Trophoblast cell (in vitro differentiated cells and primary cell): ENCODE measurements at regions not wholly inside any gene's neighbourhood (a gene's known extent, or its start where the extent isn't known, plus 50 kb on each side); places are given as distances from the start of the nearest gene placed in this dataset.

Source experiments
- DNase-seq, 2 donors: peaks; one replicate each; pipeline ENCODE4 v3.0.0-alpha.2; 2016
- H2AFZ ChIP-seq: 2 replicates; pipeline ENCODE4 v1.6.1; 2013; ENCODE audit warnings: low read length, moderate library complexity, mild to moderate bottlenecking; ENCODE audit not compliant: insufficient read depth, poor library complexity
- H2AK5ac ChIP-seq: 2 replicates; pipeline ENCODE4 v1.6.1; 2013; ENCODE audit warnings: mild to moderate bottlenecking, low read length
- H2BK120ac ChIP-seq: 2 replicates; pipeline ENCODE4 v1.6.1; 2013; ENCODE audit warnings: low read length, mild to moderate bottlenecking, moderate library complexity; ENCODE audit not compliant: insufficient read depth, poor library complexity
- H2BK12ac ChIP-seq: 2 replicates; pipeline ENCODE4 v1.6.1; 2013; ENCODE audit warnings: mild to moderate bottlenecking, low read length, moderate library complexity
- H2BK5ac ChIP-seq: 2 replicates; pipeline ENCODE4 v1.6.1; 2013; ENCODE audit warnings: low read length, low read depth, moderate library complexity, mild to moderate bottlenecking; ENCODE audit not compliant: poor library complexity
- H3K14ac ChIP-seq: 2 replicates; pipeline ENCODE4 v1.6.1; 2013; ENCODE audit warnings: mild to moderate bottlenecking, low read length
- H3K18ac ChIP-seq: 2 replicates; pipeline ENCODE4 v1.6.1; 2013; ENCODE audit warnings: mild to moderate bottlenecking, low read length
- H3K23ac ChIP-seq: 2 replicates; pipeline ENCODE4 v1.6.1; 2013; ENCODE audit warnings: low read length
- H3K27ac ChIP-seq: 2 replicates; pipeline ENCODE4 v1.5.1; 2013; ENCODE audit warnings: low read depth, mild to moderate bottlenecking, inconsistent platforms, low read length, moderate library complexity
- H3K27me3 ChIP-seq: 2 replicates; pipeline ENCODE4 v1.6.1; 2013; ENCODE audit warnings: inconsistent platforms, mild to moderate bottlenecking, low read length, moderate library complexity; ENCODE audit not compliant: insufficient read depth
- H3K36me3 ChIP-seq, 2 experiments: 1 replicate in 1 of 2; 2 replicates in 1 of 2; pipeline ENCODE4 v1.6.1; 2013; ENCODE audit warnings: low read length in 2 of 2, mild to moderate bottlenecking in 2 of 2, moderate library complexity in 1 of 2; ENCODE audit not compliant: insufficient read depth in 2 of 2, control insufficient read depth in 1 of 2
- H3K4ac ChIP-seq: 2 replicates; pipeline ENCODE4 v1.6.1; 2013; ENCODE audit warnings: low read depth, mild to moderate bottlenecking, low read length, moderate library complexity
- H3K4me1 ChIP-seq, 2 experiments: 1 replicate in 1 of 2; 2 replicates in 1 of 2; pipeline ENCODE4 v1.6.1; 2013; ENCODE audit warnings: low read length in 2 of 2, mild to moderate bottlenecking in 2 of 2, moderate library complexity in 1 of 2; ENCODE audit not compliant: insufficient read depth in 2 of 2, control insufficient read depth in 1 of 2
- H3K4me2 ChIP-seq: 2 replicates; pipeline ENCODE4 v1.6.1; 2013; ENCODE audit warnings: inconsistent platforms, mild to moderate bottlenecking, low read length, moderate library complexity
- H3K4me3 ChIP-seq: 2 replicates; pipeline ENCODE4 v1.5.1; 2013; ENCODE audit warnings: mild to moderate bottlenecking, low read depth, low read length, inconsistent platforms
- H3K79me1 ChIP-seq: one replicate; pipeline ENCODE4 v1.6.1; 2013; ENCODE audit warnings: low read length
- H3K79me2 ChIP-seq: 2 replicates; pipeline ENCODE4 v1.6.1; 2013; ENCODE audit warnings: low read length, mild to moderate bottlenecking; ENCODE audit not compliant: control insufficient read depth, insufficient read depth, poor library complexity
- H3K9ac ChIP-seq: 2 replicates; pipeline ENCODE4 v1.6.1; 2013; ENCODE audit warnings: mild to moderate bottlenecking, low read length
- H3K9me3 ChIP-seq: 2 replicates; pipeline ENCODE4 v1.6.1; 2013; ENCODE audit warnings: low read depth, mild to moderate bottlenecking, control low read depth, inconsistent platforms, low read length; ENCODE audit not compliant: insufficient read depth
- H4K12ac ChIP-seq: 2 replicates; pipeline ENCODE4 v1.6.1; 2013; ENCODE audit warnings: low read depth, mild to moderate bottlenecking, low read length, moderate library complexity
- H4K8ac ChIP-seq: 2 replicates; pipeline ENCODE4 v1.6.1; 2013; ENCODE audit warnings: low read depth, mild to moderate bottlenecking, low read length, moderate library complexity
- H4K91ac ChIP-seq: one replicate; pipeline ENCODE4 v1.6.1; 2013; ENCODE audit warnings: low read depth, mild to moderate bottlenecking, low read length, moderate library complexity
- WGBS: extraction: QIAGEN DNeasy Blood & Tissue Kit; methylation state at CpG from one replicate; pipeline ENCODE4 v1.1.7; 2013; ENCODE audit warnings: missing lambda C conversion rate; ENCODE audit not compliant: insufficient read length, insufficient coverage; ENCODE audit errors: extremely low coverage; 5-methylcytosine and 5-hydroxymethylcytosine counted together

DNA sequence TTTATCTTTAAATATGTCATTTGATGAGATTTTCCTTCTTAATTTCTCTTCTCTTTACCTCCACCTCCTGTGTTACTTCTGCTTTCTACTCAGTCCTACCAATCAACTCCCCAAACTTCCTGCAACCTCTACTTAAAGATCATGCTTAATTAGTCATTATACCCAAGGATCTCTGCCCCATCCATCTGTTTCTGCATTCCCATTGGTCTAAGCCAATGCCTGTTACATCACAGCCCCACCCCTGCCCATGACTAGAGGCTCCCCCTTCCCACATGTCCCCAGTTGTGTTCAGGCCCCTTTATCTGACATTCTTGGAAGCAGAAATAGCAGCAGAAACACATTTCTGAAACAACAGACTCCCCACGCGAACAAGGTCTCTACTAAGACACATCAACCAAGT, 319.1 kb upstream of the NFE2L3 start:
- H3K4me3 ChIP-seq: no peak overlapping the region
- WGBS: no CpG with 5 or more reads among the region's 2 CpGs
- peaks cover 4% of the 10 kb centered on the region for H3K79me2 ChIP-seq

DNA sequence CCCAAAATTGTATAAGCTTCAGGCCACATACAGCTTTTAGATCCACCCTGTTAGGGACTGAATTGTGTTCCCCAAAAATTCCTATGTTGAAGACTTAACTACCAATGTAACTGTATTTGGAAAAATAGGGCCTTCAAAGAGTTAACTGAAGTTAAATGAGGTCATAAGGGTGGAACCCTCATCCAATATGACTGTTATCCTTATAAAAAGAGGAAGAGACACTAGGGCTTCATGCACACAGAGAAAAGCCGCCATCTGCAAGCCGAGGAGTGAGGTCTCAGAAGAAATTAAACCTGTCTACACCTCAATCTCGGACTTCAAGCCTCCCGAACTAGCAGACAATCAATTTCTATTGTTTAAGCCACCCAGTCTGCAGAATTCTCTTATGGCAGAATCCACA, 317.9 kb upstream of the NFE2L3 start:
- Histone ChIP-seq H3K9me3 (no peaks in the 10 kb centered on the region), H2BK12ac (peak overlapping the region; percentile 91), H3K4ac (peak overlapping the region; percentile 42), H2AK5ac (no peak overlapping the region), H3K14ac (peak overlapping the region; percentile 47), H2AFZ (no peak overlapping the region), H2BK120ac (peak overlapping the region; percentile 98), H4K91ac (peak overlapping the region; percentile 96), H3K9ac (no peak overlapping the region), H4K12ac (no peak overlapping the region), H3K18ac (no peak overlapping the region), H3K4me3 (no peak overlapping the region), H4K8ac (no peak overlapping the region), H3K23ac (no peak overlapping the region), H3K4me2 (no peak overlapping the region), H3K79me2 (peaks cover 4% of the 10 kb centered on the region), H3K36me3 (no peaks in the 10 kb centered on the region), H3K27me3 (no peaks in the 10 kb centered on the region), H3K4me1 (peaks cover 2 to 16% of the 10 kb centered on the region in 2 experiments), H3K27ac (peak overlapping the region; percentile 96), H2BK5ac (peak overlapping the region; percentile 66), H3K79me1 (peaks cover 45% of the 10 kb centered on the region)
- DNase-seq: no peak
- WGBS: no CpG with 5 or more reads among the region's 4 CpGs

More for the DNA sequence above, 319.1 kb upstream of the NFE2L3 start:
- Histone ChIP-seq H4K91ac (peak overlapping the region; percentile 95), H3K27me3 (no peaks in the 10 kb centered on the region), H2BK12ac (peak overlapping the region; percentile 91), H3K36me3 (no peaks in the 10 kb centered on the region), H3K9ac (no peak overlapping the region), H2BK120ac (peak overlapping the region; percentile 87), H3K23ac (no peak overlapping the region), H3K4me2 (no peak overlapping the region), H3K27ac (peak overlapping the region; percentile 96), H3K9me3 (no peaks in the 10 kb centered on the region), H3K14ac (peak overlapping the region; percentile 92), H3K4ac (peak overlapping the region; percentile 74), H2BK5ac (peak overlapping the region; percentile 81), H3K18ac (peak overlapping the region; percentile 45), H2AFZ (no peak overlapping the region), H3K79me1 (peaks cover 42% of the 10 kb centered on the region), H4K12ac (no peak overlapping the region), H2AK5ac (peak overlapping the region; percentile 97), H4K8ac (peak overlapping the region; percentile 51), H3K4me1 (peaks cover 2 to 16% of the 10 kb centered on the region in 2 experiments)
- no peak for DNase-seq

DNA sequence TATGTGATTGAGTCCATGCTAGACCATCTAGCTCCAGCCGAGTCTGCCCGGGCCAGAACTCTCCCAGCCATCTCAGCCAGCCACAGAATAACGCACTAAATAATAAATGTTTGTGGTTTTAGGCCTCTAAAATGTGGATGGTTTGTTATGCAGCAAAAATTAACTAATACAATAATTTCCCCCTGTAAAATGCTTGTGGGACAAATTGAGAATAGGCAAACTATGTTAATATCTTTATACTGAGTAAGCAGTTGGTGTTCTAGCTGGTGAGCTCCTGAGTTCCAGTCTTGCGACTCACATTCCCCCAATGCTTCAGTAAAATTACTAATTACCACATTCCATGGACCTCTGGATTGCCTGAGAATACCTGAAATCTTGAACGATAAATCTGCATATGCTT, 316.8 kb upstream of the NFE2L3 start:
- H3K4me1 ChIP-seq: peaks cover 2 to 17% of the 10 kb centered on the region in 2 experiments
- no peak overlapping the region for H3K4ac ChIP-seq
- H3K4me3 ChIP-seq: no peak overlapping the region
- peak overlapping the region; percentile 70 for H3K27ac ChIP-seq
- H3K9ac ChIP-seq: no peak overlapping the region
- peaks cover 3% of the 10 kb centered on the region for H3K79me2 ChIP-seq
- H3K23ac ChIP-seq: no peak overlapping the region
- H4K8ac ChIP-seq: peak overlapping the region; percentile 68
- H4K91ac ChIP-seq: peak overlapping the region; percentile 92
- DNase-seq: no peak
- H3K27me3 ChIP-seq: no peaks in the 10 kb centered on the region
- H3K36me3 ChIP-seq: no peaks in the 10 kb centered on the region
- H2BK5ac ChIP-seq: peak overlapping the region; percentile 92
- H3K4me2 ChIP-seq: no peak overlapping the region
- H3K18ac ChIP-seq: peak overlapping the region; percentile 16
- H2BK12ac ChIP-seq: peak overlapping the region; percentile 91
- no CpG with 5 or more reads among the region's 5 CpGs for WGBS
- H3K14ac ChIP-seq: peak overlapping the region; percentile 19
- no peaks in the 10 kb centered on the region for H3K9me3 ChIP-seq
- H2AFZ ChIP-seq: no peak overlapping the region
- H4K12ac ChIP-seq: no peak overlapping the region
- peak overlapping the region; percentile 85 for H2BK120ac ChIP-seq
- H2AK5ac ChIP-seq: peak overlapping the region; percentile 52
- H3K79me1 ChIP-seq: peaks cover 47% of the 10 kb centered on the region

DNA sequence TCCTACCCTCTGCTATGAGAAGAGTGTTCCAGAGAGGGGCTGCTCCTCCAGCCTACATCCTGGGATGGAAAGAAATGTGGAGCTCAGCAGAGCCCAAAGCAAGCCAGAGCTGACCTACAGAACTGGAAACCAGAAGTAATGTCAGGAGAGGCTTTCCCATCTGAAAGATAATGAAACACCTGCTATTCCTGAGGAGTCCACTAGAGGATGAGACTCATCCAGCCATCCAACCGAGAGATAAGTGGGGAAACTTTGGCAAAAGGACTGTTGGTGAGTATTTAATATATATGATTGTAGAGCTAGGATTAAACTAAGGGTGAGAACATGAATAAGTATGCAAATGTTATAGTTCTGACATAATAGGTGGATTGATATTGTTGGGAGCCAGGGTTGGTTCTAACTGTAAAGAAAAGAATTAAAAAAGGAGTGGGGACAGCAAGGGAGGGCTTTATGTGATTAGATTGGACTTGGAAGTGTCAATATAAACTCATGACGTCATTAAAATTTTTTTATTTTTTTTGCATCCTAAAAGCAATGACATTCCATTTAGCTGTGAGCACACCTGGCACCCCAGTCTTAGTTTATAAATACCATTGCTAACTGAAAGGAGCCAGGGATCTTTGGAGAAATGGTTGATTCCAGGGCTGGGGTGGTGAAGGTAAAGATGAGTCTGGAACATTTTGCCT, 312.8 kb upstream of the NFE2L3 start:
- peak in 1 of 2 donors; percentile 50 for DNase-seq
- no peak overlapping the region for H3K27ac ChIP-seq
- WGBS: no CpG with 5 or more reads among the region's 2 CpGs
- no peak overlapping the region for H4K8ac ChIP-seq
- peak overlapping the region; percentile 61 for H2BK5ac ChIP-seq
- H3K36me3 ChIP-seq: no peaks in the 10 kb centered on the region
- no peak overlapping the region for H4K12ac ChIP-seq
- peak overlapping the region; percentile 80 for H3K14ac ChIP-seq
- H3K18ac ChIP-seq: no peak overlapping the region
- H3K4me2 ChIP-seq: no peak overlapping the region
- peaks cover 2 to 11% of the 10 kb centered on the region in 2 experiments for H3K4me1 ChIP-seq
- H4K91ac ChIP-seq: peak overlapping the region; percentile 93
- no peak overlapping the region for H3K4me3 ChIP-seq
- no peak overlapping the region for H2AK5ac ChIP-seq
- peaks cover 41% of the 10 kb centered on the region for H3K79me1 ChIP-seq
- H2BK12ac ChIP-seq: peak overlapping the region; percentile 72
- H3K9me3 ChIP-seq: no peaks in the 10 kb centered on the region
- H2AFZ ChIP-seq: no peak overlapping the region
- H2BK120ac ChIP-seq: peak overlapping the region; percentile 95
- no peak overlapping the region for H3K4ac ChIP-seq
- H3K23ac ChIP-seq: no peak overlapping the region
- H3K9ac ChIP-seq: no peak overlapping the region
- no peaks in the 10 kb centered on the region for H3K27me3 ChIP-seq
- H3K79me2 ChIP-seq: no peaks in the 10 kb centered on the region
